OCI-LY1 (cell line): ENCODE measurements at regions not wholly inside any gene's neighbourhood (a gene's known extent, or its start where the extent isn't known, plus 50 kb on each side); places are given as distances from the start of the nearest gene placed in this dataset.

ENCODE experiments used
- CTCF ChIP-seq: fragments of 200-600 bp; sonication (generic), shearing (Covaris generic); IDR thresholded peaks from 2 replicates; pipeline ENCODE4 v1.5.1; 2017; ENCODE audit warnings: mild to moderate bottlenecking, antibody characterized with exemption, low read length, moderate library complexity, mixed read lengths
- EZH2 ChIP-seq: fragments of 200-600 bp; sonication (generic), shearing (Covaris generic); IDR thresholded peaks from 2 replicates; pipeline ENCODE4 v1.8.0; 2017; ENCODE audit warnings: borderline replicate concordance, mixed run types, mild to moderate bottlenecking, antibody characterized with exemption, low read length, moderate library complexity, mixed read lengths

GRCh38 chr1:29399465-29399864 lies 163.1 kb downstream of the PTPRU start:
- no peak for TF ChIP-seq CTCF
- TF ChIP-seq EZH2, result no peak
